ENCODE measurements at regions not wholly inside any gene's neighbourhood (a gene's known extent, or its start where the extent isn't known, plus 50 kb on each side); places are given as distances from the start of the nearest gene placed in this dataset.
"Not testable (repeated sequence)": the region's sequence is repeated elsewhere in the genome, so short reads cannot be mapped to it uniquely, and the experiment has no call there.

- no peak for DNase-seq (ENCODE audit: low read depth in 2 of 2)
Observed at GRCh38 chr1:30151826-30152225, 571.6 kb downstream of the MATN1 start.

- no peak for DNase-seq (ENCODE audit: low read depth in 2 of 2)
Observed at GRCh38 chr1:30151119-30151518, 572.3 kb downstream of the MATN1 start.

- DNase-seq (ENCODE audit: low read depth in 2 of 2), result no peak
Observed at GRCh38 chr1:30149226-30149625, 574.2 kb downstream of the MATN1 start.

GRCh38 chr1:30148676-30149075 is 574.7 kb downstream of the MATN1 start:
- DNase-seq (ENCODE audit: low read depth in 2 of 2), result no peak

GRCh38 chr1:30147188-30147587 is 576.2 kb downstream of the MATN1 start:
- no peak for DNase-seq (ENCODE audit: low read depth in 2 of 2)

- DNase-seq (ENCODE audit: low read depth in 2 of 2), result no peak
Observed at GRCh38 chr1:30146448-30146847, 576.9 kb downstream of the MATN1 start.

GRCh38 chr1:30145723-30146303 is 577.6 kb downstream of the MATN1 start:
- no peak for DNase-seq (ENCODE audit: low read depth in 2 of 2)

- DNase-seq (ENCODE audit: low read depth in 2 of 2), result no peak
Observed at GRCh38 chr1:30144831-30145230, 578.6 kb downstream of the MATN1 start.

GRCh38 chr1:30143517-30143916 is 579.9 kb downstream of the MATN1 start:
- DNase-seq (ENCODE audit: low read depth in 2 of 2), result no peak

- no peak for DNase-seq (ENCODE audit: low read depth in 2 of 2)
Observed at GRCh38 chr1:30140566-30140965, 582.8 kb downstream of the MATN1 start.

GRCh38 chr1:30138891-30139290 is 584.5 kb downstream of the MATN1 start:
- no peak for DNase-seq (ENCODE audit: low read depth in 2 of 2)

- DNase-seq (ENCODE audit: low read depth in 2 of 2), result no peak
Observed at GRCh38 chr1:30137001-30137400, 586.4 kb downstream of the MATN1 start.

GRCh38 chr1:30135698-30136097 is 587.7 kb downstream of the MATN1 start:
- DNase-seq (ENCODE audit: low read depth in 2 of 2), result no peak

- DNase-seq (ENCODE audit: low read depth in 2 of 2), result no peak
Observed at GRCh38 chr1:30134466-30135217, 588.7 kb downstream of the MATN1 start.

GRCh38 chr1:30133414-30134055 is 589.9 kb downstream of the MATN1 start:
- no peak for DNase-seq (ENCODE audit: low read depth in 2 of 2)

- DNase-seq (ENCODE audit: low read depth in 2 of 2), result no peak
Observed at GRCh38 chr1:30132602-30133286, 590.6 kb downstream of the MATN1 start.

- DNase-seq (ENCODE audit: low read depth in 2 of 2), result not testable (repeated sequence)
Observed at GRCh38 chr1:30130566-30130965, 592.8 kb downstream of the MATN1 start.

- DNase-seq (ENCODE audit: low read depth in 2 of 2), result no peak
Observed at GRCh38 chr1:30130099-30130498, 593.3 kb downstream of the MATN1 start.

- DNase-seq (ENCODE audit: low read depth in 2 of 2), result no peak
Observed at GRCh38 chr1:30129421-30130055, 593.8 kb downstream of the MATN1 start.

- DNase-seq (ENCODE audit: low read depth in 2 of 2), result no peak
Observed at GRCh38 chr1:30129001-30129408, 594.4 kb downstream of the MATN1 start.

- DNase-seq (ENCODE audit: low read depth in 2 of 2), result no peak
Observed at GRCh38 chr1:30126848-30127247, 596.5 kb downstream of the MATN1 start.

- DNase-seq (ENCODE audit: low read depth in 2 of 2), result no peak
Observed at GRCh38 chr1:30125821-30126170, 597.6 kb downstream of the MATN1 start.

Measured in stimulated activated CD4-positive, alpha-beta T cell treated with anti-CD3 and anti-CD28 coated beads, Interleukin-15, amount 100 ng/mL, for 48 hours (primary cell).